Esophagus muscularis mucosa (tissue), 4 donors: ENCODE measurements at regions not wholly inside any gene's neighbourhood (a gene's known extent, or its start where the extent isn't known, plus 50 kb on each side); places are given as distances from the start of the nearest gene placed in this dataset.

Experiments used
- EP300 ChIP-seq: sonication (generic); formaldehyde crosslinking; IDR thresholded peaks from one replicate; pipeline ENCODE4 v1.6.1; 2017; ENCODE audit warnings: antibody characterized with exemption
- POLR2A ChIP-seq: fragments of 450-650 bp; IDR thresholded peaks from one replicate; pipeline ENCODE4 v1.6.1; 2017; ENCODE audit warnings: antibody characterized with exemption, moderate library complexity, mild to moderate bottlenecking, low read depth
- POLR2AphosphoS5 ChIP-seq, 2 donors: sonication (generic); formaldehyde crosslinking; IDR thresholded peaks; one replicate each; pipeline ENCODE4 v1.6.1; 2017; ENCODE audit warnings: antibody characterized with exemption in 2 of 2
- TF ChIP-seq, protein P1 (sequence below), 3 experiments: fragments of 200-600 bp in 2 of 3; fragments of 450-650 bp in 1 of 3; sonication (generic) in 2 of 3; IDR thresholded peaks; one replicate each; pipeline ENCODE4 v1.5.1; 2017 to 2019; ENCODE audit warnings: antibody characterized with exemption in 3 of 3, mild to moderate bottlenecking in 2 of 3, moderate library complexity in 1 of 3

DNA sequence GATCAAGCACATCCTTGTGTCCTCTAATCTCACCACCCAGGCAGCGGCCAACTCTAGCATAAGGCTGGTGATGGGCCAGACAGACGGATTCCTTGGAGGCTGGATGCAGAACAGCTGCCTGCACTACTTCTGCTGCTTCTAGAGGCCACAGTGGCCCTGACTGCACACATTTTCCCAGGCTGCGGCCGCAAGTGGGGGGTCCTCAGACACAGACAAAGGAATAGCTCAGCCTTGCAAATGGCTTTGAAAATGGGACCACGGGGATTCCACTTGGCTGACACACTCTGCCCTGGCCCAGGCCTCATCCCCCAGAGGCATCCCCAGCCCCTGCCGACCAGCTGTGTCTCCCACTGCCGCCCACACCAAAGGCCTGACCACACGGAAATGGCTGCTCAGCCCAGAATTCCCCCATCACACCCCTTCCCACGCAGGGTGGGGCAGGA lies 540.8 kb downstream of the BNC2 start:
- TF ChIP-seq, protein P1, sequence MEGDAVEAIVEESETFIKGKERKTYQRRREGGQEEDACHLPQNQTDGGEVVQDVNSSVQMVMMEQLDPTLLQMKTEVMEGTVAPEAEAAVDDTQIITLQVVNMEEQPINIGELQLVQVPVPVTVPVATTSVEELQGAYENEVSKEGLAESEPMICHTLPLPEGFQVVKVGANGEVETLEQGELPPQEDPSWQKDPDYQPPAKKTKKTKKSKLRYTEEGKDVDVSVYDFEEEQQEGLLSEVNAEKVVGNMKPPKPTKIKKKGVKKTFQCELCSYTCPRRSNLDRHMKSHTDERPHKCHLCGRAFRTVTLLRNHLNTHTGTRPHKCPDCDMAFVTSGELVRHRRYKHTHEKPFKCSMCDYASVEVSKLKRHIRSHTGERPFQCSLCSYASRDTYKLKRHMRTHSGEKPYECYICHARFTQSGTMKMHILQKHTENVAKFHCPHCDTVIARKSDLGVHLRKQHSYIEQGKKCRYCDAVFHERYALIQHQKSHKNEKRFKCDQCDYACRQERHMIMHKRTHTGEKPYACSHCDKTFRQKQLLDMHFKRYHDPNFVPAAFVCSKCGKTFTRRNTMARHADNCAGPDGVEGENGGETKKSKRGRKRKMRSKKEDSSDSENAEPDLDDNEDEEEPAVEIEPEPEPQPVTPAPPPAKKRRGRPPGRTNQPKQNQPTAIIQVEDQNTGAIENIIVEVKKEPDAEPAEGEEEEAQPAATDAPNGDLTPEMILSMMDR (IDR thresholded peaks at IDR 0.05) = no peak
- TF ChIP-seq POLR2AphosphoS5 (IDR thresholded peaks at IDR 0.05) (no peak), EP300 (no peak), POLR2A (no peak)
